ENCODE measurements at regions not wholly inside any gene's neighbourhood (a gene's known extent, or its start where the extent isn't known, plus 50 kb on each side); places are given as distances from the start of the nearest gene placed in this dataset.

DNA sequence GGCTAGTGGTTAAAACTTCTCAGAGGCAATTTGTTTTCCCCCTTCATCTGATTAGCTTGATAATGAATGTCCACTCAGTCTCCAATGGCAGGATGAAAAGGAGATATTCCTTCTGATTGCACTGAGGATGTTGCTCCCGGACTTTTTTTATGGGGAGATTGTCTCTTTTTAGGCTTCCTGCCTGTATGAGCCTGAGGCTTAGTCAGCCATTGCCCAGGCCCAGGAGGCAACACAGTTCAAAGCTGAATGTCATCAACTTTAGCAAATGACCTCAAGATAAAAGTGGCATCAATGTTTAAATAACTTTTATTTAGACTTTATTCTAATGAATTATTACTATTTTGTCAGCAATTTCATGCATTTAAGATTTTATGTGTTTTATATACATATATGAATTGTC is 162.9 kb upstream of the PTBP2 start:
- TF ChIP-seq, protein P1, sequence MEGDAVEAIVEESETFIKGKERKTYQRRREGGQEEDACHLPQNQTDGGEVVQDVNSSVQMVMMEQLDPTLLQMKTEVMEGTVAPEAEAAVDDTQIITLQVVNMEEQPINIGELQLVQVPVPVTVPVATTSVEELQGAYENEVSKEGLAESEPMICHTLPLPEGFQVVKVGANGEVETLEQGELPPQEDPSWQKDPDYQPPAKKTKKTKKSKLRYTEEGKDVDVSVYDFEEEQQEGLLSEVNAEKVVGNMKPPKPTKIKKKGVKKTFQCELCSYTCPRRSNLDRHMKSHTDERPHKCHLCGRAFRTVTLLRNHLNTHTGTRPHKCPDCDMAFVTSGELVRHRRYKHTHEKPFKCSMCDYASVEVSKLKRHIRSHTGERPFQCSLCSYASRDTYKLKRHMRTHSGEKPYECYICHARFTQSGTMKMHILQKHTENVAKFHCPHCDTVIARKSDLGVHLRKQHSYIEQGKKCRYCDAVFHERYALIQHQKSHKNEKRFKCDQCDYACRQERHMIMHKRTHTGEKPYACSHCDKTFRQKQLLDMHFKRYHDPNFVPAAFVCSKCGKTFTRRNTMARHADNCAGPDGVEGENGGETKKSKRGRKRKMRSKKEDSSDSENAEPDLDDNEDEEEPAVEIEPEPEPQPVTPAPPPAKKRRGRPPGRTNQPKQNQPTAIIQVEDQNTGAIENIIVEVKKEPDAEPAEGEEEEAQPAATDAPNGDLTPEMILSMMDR (IDR thresholded peaks at IDR 0.05; ENCODE audit: insufficient read depth, low read length, poor library complexity, severe bottlenecking): no peak
- TF ChIP-seq EZH2phosphoT487 (conservative IDR thresholded peaks at IDR 0.05; ENCODE audit: low read length): no peak
